DND-41 (cell line): ENCODE measurements at regions not wholly inside any gene's neighbourhood (a gene's known extent, or its start where the extent isn't known, plus 50 kb on each side); places are given as distances from the start of the nearest gene placed in this dataset.

Experiments used
- ATAC-seq: fragments of 200-7000 bp; cut with Tn5 transposase; 3 replicates; pipeline ENCODE4 v1.9.1; 2021; ENCODE audit warnings: low read depth; ENCODE audit not compliant: insufficient read depth
- DNase-seq: peaks from one replicate; pipeline ENCODE4 v3.0.0-alpha.2; 2020
- H2AFZ ChIP-seq: 2 replicates; pipeline ENCODE4 v1.6.0; 2012; ENCODE audit warnings: low read depth, low read length
- H3K27ac ChIP-seq: 2 replicates; pipeline ENCODE4 v1.5.1; 2012; ENCODE audit warnings: low read length, inconsistent platforms
- H3K27me3 ChIP-seq: fragments of 200-600 bp; sonication (generic); 2 replicates; pipeline ENCODE4 v1.6.0; 2012; ENCODE audit warnings: low read length, mild to moderate bottlenecking, inconsistent platforms; ENCODE audit not compliant: insufficient read depth, poor library complexity
- H3K36me3 ChIP-seq: 2 replicates; pipeline ENCODE4 v1.5.1; 2012; ENCODE audit warnings: low read length, inconsistent platforms; ENCODE audit not compliant: insufficient read depth
- H3K4me1 ChIP-seq: 2 replicates; pipeline ENCODE4 v1.5.1; 2012; ENCODE audit warnings: mild to moderate bottlenecking, low read length; ENCODE audit not compliant: insufficient read depth
- H3K4me2 ChIP-seq: 2 replicates; pipeline ENCODE4 v1.6.0; 2012; ENCODE audit warnings: mild to moderate bottlenecking, moderate library complexity, low read length, inconsistent platforms; ENCODE audit not compliant: insufficient read depth
- H3K4me3 ChIP-seq, 2 experiments: fragments of 200-600 bp in 1 of 2; shearing (Covaris generic) in 1 of 2; 2 replicates each; pipeline ENCODE4 v1.5.1; 2012 to 2016; ENCODE audit warnings: inconsistent platforms in 2 of 2, low read length in 2 of 2, mild to moderate bottlenecking in 2 of 2, low read depth in 1 of 2, moderate library complexity in 1 of 2
- H3K79me2 ChIP-seq: 2 replicates; pipeline ENCODE4 v1.6.0; 2012; ENCODE audit warnings: low read length, inconsistent platforms; ENCODE audit not compliant: insufficient read depth
- H3K9ac ChIP-seq: 2 replicates; pipeline ENCODE4 v1.6.0; 2012; ENCODE audit warnings: low read depth, mild to moderate bottlenecking, inconsistent platforms, low read length, moderate library complexity
- H3K9me3 ChIP-seq: 2 replicates; pipeline ENCODE4 v1.5.1; 2012; ENCODE audit warnings: low read length, moderate library complexity, mild to moderate bottlenecking, inconsistent platforms; ENCODE audit not compliant: insufficient read depth, severe bottlenecking
- H4K20me1 ChIP-seq: 2 replicates; pipeline ENCODE4 v1.6.0; 2012; ENCODE audit warnings: low read length; ENCODE audit not compliant: insufficient read depth
- EZH2 ChIP-seq: IDR thresholded peaks from 3 replicates; pipeline ENCODE4 v1.6.1; 2012; ENCODE audit warnings: borderline replicate concordance, low read depth, mild to moderate bottlenecking, moderate library complexity, low read length, inconsistent platforms; ENCODE audit not compliant: severe bottlenecking
- TF ChIP-seq, protein P1 (sequence below): IDR thresholded peaks from 2 replicates; pipeline ENCODE4 v1.5.1; 2012; ENCODE audit warnings: borderline replicate concordance, low read length, moderate library complexity, mild to moderate bottlenecking; ENCODE audit not compliant: poor library complexity, severe bottlenecking; ENCODE audit errors: extremely low read depth

DNA sequence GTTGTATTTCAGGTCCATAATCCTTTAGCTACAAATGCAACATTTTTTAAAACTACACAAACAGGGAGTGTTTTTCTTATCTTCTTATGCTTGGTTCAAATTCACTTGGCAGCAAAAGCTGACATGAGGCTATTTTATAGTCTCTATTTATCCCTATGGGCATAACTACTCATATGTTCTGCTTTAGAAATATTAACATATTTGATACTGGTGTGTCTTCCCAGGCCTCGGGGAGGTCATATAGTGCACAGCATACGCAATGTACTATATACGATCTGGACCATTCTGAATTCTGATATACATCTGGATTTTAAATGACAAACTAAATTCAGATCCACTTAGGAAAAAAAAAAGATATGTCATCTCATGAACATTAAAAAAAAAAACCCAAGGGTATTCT, 69.2 kb downstream of the TFAP2C start:
- no peak for TF ChIP-seq EZH2
- TF ChIP-seq, protein P1, sequence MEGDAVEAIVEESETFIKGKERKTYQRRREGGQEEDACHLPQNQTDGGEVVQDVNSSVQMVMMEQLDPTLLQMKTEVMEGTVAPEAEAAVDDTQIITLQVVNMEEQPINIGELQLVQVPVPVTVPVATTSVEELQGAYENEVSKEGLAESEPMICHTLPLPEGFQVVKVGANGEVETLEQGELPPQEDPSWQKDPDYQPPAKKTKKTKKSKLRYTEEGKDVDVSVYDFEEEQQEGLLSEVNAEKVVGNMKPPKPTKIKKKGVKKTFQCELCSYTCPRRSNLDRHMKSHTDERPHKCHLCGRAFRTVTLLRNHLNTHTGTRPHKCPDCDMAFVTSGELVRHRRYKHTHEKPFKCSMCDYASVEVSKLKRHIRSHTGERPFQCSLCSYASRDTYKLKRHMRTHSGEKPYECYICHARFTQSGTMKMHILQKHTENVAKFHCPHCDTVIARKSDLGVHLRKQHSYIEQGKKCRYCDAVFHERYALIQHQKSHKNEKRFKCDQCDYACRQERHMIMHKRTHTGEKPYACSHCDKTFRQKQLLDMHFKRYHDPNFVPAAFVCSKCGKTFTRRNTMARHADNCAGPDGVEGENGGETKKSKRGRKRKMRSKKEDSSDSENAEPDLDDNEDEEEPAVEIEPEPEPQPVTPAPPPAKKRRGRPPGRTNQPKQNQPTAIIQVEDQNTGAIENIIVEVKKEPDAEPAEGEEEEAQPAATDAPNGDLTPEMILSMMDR: no peak
- H3K36me3 ChIP-seq: no peaks in the 10 kb centered on the region
- H3K27me3 ChIP-seq: peaks cover 4% of the 10 kb centered on the region
- H3K27ac ChIP-seq: no peak overlapping the region
- no peak overlapping the region for H2AFZ ChIP-seq
- no peak overlapping the region for H3K4me2 ChIP-seq
- no peaks in the 10 kb centered on the region for H3K79me2 ChIP-seq
- H3K4me3 ChIP-seq: no peak overlapping the region
- no peaks in the 10 kb centered on the region for H3K4me1 ChIP-seq
- ATAC-seq (no peak), DNase-seq (no peak)
- no peaks in the 10 kb centered on the region for H3K9me3 ChIP-seq
- 0 out of 2 replicates have a peak, but pooled peaks cover 3% of the 10 kb centered on the region for H4K20me1 ChIP-seq
- H3K9ac ChIP-seq: no peak overlapping the region

DNA sequence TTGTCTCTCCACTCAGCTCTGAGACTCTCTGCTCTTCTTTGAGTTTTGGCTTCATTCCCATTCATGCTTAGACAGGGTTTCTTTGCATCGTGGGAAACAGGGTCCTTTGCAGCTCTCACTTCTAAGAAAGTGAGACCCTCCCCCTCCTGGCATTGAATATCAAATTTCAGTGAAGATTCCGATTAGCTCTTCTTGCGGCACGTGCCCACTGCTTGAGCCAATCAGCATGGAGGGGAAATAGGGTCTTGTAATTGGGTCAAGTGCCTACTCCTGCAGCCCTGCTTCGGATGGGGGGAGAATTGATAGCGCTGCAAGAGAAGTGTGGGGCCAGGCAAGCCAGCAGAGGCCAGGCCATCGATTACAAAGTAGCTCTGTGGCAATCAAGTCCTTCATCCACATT, 69.6 kb downstream of the TFAP2C start:
- Histone ChIP-seq H3K79me2 (no peaks in the 10 kb centered on the region), H3K9ac (no peak overlapping the region), H3K4me1 (no peaks in the 10 kb centered on the region), H3K4me3 (no peak overlapping the region), H4K20me1 (0 out of 2 replicates have a peak, but pooled peaks cover 3% of the 10 kb centered on the region), H3K27ac (no peak overlapping the region), H3K4me2 (no peak overlapping the region), H2AFZ (no peak overlapping the region), H3K36me3 (no peaks in the 10 kb centered on the region), H3K9me3 (no peaks in the 10 kb centered on the region), H3K27me3 (peaks cover 3% of the 10 kb centered on the region)
- no peak for TF ChIP-seq EZH2
- TF ChIP-seq, protein P1: no peak
- ATAC-seq (no peak), DNase-seq (no peak)

DNA sequence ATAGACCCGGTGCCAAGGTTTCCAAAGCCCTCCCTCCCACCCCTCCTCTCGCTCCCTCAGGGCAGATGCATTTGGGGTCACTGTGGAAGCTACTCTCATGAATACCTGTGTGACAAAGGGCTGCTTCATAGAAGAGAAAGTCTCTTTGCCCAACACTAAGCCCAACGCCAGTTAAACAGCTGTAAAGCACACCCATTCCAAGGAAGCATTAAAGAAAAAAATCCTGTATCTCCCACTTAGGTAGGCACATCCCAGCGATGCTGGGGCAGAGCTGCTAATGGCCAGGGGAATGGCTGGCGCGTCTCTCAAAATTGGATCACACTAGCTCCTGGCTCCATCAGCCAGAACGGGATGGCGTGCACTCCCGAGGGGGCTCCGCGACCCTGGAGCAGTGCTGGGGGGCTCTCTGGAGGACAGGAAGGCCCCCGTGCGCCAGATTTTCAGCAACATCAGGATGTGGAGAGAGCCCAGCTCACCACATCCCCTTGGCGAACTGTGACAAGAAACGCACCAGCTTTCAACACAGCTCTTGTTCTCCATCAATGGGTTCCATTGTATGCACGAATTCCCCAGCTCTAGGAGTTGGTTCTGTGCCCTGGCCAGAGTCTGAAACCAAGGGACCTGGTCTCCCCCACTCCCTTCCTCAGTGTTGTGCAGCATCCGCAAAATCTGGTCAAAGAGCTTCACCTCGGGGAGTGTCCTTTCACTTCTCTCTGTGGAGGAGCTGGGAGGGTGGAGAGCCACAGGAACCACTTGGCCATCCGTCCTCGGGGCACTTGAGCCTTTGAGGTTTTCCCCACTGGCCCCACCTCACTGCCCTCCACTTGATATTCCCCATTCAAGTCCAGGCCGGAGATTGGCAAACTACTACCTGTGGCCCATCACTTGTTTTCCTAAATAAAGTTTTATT, 74.1 kb downstream of the TFAP2C start:
- Histone ChIP-seq H3K4me3 (no peak overlapping the region), H3K9me3 (no peaks in the 10 kb centered on the region), H3K4me2 (no peak overlapping the region), H3K27ac (no peak overlapping the region), H3K36me3 (no peaks in the 10 kb centered on the region), H3K27me3 (peaks cover 3% of the 10 kb centered on the region), H3K9ac (no peak overlapping the region), H2AFZ (no peak overlapping the region), H3K79me2 (no peaks in the 10 kb centered on the region), H4K20me1 (0 out of 2 replicates have a peak, but pooled peaks cover 3% of the 10 kb centered on the region), H3K4me1 (no peaks in the 10 kb centered on the region)
- ATAC-seq: no peak
- no peak for TF ChIP-seq EZH2
- TF ChIP-seq, protein P1: no peak
- no peak for DNase-seq
